GM19372 (cell line): ENCODE measurements at regions not wholly inside any gene's neighbourhood (a gene's known extent, or its start where the extent isn't known, plus 50 kb on each side); places are given as distances from the start of the nearest gene placed in this dataset.

Experiments
- ATAC-seq: cut with Tn5 transposase; IDR thresholded peaks from one replicate; pipeline ENCODE4 v1.9.1; 2021; ENCODE audit warnings: mild to moderate bottlenecking, low read depth, moderate library complexity; ENCODE audit not compliant: unreplicated experiment

- ATAC-seq: no peak
Observed at GRCh38 chr1:56237491-56238064, 341.8 kb downstream of the PLPP3 start.

- no peak for ATAC-seq
Observed at GRCh38 chr1:56236688-56237087, 342.7 kb downstream of the PLPP3 start.

GRCh38 chr1:56235909-56236510 lies 343.4 kb downstream of the PLPP3 start:
- ATAC-seq: no peak

GRCh38 chr1:56229186-56229585 lies 350.2 kb downstream of the PLPP3 start:
- no peak for ATAC-seq

- no peak for ATAC-seq
Observed at GRCh38 chr1:56227886-56228285, 351.5 kb downstream of the PLPP3 start.

- ATAC-seq: no peak
Observed at GRCh38 chr1:56227401-56227800, 352.0 kb downstream of the PLPP3 start.

- no peak for ATAC-seq
Observed at GRCh38 chr1:56225964-56226815, 353.2 kb downstream of the PLPP3 start.

- no peak for ATAC-seq
Observed at GRCh38 chr1:56223968-56224367, 355.4 kb downstream of the PLPP3 start.

GRCh38 chr1:56222914-56223540 lies 356.3 kb downstream of the PLPP3 start:
- no peak for ATAC-seq

- ATAC-seq: no peak
Observed at GRCh38 chr1:56220021-56220420, 359.3 kb downstream of the PLPP3 start.

- ATAC-seq: no peak
Observed at GRCh38 chr1:56218023-56218422, 361.3 kb downstream of the PLPP3 start.

- ATAC-seq: no peak
Observed at GRCh38 chr1:56216218-56216617, 363.1 kb downstream of the PLPP3 start.

- no peak for ATAC-seq
Observed at GRCh38 chr1:56215771-56216170, 363.6 kb downstream of the PLPP3 start.

- ATAC-seq: no peak
Observed at GRCh38 chr1:56215086-56215485, 364.3 kb downstream of the PLPP3 start.

GRCh38 chr1:56213068-56213467 lies 366.3 kb downstream of the PLPP3 start:
- no peak for ATAC-seq

GRCh38 chr1:56212143-56212542 lies 367.2 kb downstream of the PLPP3 start:
- no peak for ATAC-seq

- ATAC-seq: no peak
Observed at GRCh38 chr1:56206391-56206790, 373.0 kb downstream of the PLPP3 start.

- ATAC-seq: no peak
Observed at GRCh38 chr1:56204206-56204605, 375.2 kb downstream of the PLPP3 start.

GRCh38 chr1:56202796-56203492 lies 376.4 kb downstream of the PLPP3 start:
- no peak for ATAC-seq

GRCh38 chr1:56202186-56202585 lies 377.2 kb downstream of the PLPP3 start:
- ATAC-seq: no peak

GRCh38 chr1:56200896-56201295 lies 378.5 kb downstream of the PLPP3 start:
- no peak for ATAC-seq
